GM12875 (cell line): ENCODE measurements at regions not wholly inside any gene's neighbourhood (a gene's known extent, or its start where the extent isn't known, plus 50 kb on each side); places are given as distances from the start of the nearest gene placed in this dataset.

Experiments used
- H3K4me3 ChIP-seq: one replicate; pipeline ENCODE4 v1.5.1; 2011; ENCODE audit warnings: low read depth, low read length, control low read depth
- TF ChIP-seq, protein P1 (sequence below): IDR thresholded peaks from 2 replicates; pipeline ENCODE4 v1.5.1; 2011; ENCODE audit warnings: low read depth, mild to moderate bottlenecking, control low read depth, inconsistent platforms, low read length, moderate library complexity, borderline replicate concordance; ENCODE audit not compliant: insufficient read depth

DNA sequence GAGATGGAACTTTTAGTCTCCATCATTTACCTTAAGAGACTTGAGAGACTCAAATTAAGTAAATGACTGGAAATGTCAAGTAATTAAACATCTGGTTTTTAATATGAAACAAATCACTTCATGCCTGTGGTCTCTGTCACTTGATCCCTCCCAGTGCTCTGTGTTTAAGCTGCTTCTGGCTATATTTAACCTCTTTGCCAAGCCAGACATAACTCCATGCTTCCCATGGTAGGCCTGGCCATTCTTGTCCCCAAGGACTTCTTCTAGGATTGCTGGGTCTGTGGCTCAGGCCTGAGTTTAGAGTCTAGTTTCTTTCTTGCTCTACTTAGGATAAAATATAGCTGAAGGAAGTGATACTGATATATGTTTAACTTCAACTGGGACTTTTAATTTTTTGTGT lies 1013.6 kb downstream of the FLRT2 start:
- TF ChIP-seq, protein P1, sequence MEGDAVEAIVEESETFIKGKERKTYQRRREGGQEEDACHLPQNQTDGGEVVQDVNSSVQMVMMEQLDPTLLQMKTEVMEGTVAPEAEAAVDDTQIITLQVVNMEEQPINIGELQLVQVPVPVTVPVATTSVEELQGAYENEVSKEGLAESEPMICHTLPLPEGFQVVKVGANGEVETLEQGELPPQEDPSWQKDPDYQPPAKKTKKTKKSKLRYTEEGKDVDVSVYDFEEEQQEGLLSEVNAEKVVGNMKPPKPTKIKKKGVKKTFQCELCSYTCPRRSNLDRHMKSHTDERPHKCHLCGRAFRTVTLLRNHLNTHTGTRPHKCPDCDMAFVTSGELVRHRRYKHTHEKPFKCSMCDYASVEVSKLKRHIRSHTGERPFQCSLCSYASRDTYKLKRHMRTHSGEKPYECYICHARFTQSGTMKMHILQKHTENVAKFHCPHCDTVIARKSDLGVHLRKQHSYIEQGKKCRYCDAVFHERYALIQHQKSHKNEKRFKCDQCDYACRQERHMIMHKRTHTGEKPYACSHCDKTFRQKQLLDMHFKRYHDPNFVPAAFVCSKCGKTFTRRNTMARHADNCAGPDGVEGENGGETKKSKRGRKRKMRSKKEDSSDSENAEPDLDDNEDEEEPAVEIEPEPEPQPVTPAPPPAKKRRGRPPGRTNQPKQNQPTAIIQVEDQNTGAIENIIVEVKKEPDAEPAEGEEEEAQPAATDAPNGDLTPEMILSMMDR = no peak
- no peak overlapping the region for H3K4me3 ChIP-seq

DNA sequence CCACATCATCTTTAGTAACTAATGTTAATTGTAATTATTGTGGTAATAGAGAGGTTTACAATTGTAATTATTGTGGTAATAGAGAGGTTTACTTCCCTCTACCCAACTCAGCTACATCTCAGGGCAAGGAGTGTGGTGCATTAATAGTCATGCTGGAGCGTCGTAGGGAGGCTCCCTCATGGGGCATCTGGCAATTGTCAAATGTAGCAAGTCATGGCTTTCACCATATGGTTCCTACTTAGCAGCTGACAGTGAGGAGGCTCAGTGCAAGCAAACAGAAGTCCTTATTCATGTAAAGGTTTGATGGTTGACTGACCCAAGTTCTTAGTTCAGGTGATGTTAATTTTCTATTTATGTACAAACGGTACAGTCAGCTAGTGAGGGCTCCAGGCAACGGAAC lies 1012.0 kb downstream of the FLRT2 start:
- H3K4me3 ChIP-seq = no peak overlapping the region
- TF ChIP-seq, protein P1 = no peak

DNA sequence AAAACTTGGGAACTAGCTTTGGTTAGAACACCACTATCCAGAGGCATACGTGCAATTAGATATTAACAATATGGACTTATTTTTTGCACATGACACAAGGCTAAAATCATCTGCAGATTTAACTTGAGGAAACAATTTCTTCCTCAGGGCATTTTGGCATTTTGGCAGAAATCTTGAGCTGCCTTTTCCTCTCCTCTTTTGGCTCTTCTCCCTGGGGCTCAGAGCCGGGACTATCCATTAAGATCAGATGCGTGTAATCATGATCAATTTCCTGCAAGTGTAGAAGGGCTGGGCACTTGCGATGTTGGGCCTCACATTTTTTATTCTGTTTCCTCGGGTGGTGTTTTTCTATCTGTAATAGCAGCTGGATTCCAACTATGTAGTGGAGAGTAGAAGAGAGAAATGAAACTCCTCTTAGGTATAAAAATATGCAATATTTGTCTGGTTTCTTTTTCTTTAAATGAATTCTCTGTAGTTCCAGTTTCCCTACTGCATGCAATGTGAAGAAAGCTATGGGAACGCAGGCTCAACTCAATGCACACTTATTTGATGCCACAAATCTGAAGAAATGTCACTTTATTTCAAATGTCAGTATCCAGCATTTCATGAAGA lies 1010.8 kb downstream of the FLRT2 start:
- TF ChIP-seq, protein P1 = no peak
- no peak overlapping the region for H3K4me3 ChIP-seq

DNA sequence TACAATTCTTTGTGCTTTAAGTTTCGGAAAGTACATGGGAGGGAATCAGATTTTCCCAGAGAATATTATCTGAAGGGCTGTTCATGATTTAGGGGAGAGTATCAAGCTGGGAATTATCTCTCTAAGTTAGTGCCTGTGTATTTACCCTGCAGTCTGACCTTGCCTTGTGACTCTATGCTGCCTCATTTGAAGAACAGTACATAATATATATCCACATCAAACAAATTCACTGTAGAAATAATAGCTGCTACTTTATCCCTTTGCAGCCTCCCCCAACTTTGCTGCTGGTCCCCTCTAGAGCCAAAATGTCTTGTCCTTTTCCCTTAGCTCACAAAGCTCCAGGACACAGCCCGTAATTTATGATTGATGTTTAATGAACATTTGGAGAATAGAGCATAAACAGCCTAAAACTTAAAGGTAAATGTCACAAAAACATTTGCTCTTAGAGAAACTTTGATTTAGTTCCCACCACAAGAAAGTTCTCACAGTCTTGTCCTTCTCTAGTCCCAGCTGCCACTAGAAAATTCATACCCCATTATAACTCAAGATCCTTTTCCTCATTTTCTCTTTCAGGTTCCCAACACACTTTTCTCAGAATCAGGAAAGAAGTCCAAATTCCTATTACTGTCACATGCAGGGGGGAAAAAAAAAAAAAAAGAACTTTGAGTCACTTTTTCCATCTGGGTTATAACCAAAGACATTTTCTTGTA lies 1009.6 kb downstream of the FLRT2 start:
- TF ChIP-seq, protein P1 = no peak
- H3K4me3 ChIP-seq = no peak overlapping the region

DNA sequence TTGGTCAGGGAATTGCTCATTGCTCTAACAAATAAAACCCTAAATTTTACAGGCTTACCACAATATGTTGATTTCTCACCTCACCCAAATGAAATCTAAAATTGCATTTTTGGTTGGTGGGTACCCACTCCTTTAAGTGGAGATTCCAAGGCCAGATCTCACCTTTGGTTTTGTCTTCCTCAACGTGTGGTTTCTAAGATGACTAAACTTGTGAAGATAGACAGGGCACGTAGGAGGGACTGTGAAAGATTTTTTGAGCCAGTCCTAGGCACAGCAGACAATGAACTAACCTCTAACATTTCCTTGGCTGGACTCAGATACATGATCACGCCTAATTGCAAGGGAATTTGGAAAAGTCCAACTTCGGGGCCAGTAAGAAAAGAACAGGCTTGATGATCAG lies 1003.9 kb downstream of the FLRT2 start:
- TF ChIP-seq, protein P1 = no peak
- H3K4me3 ChIP-seq = no peak overlapping the region

DNA sequence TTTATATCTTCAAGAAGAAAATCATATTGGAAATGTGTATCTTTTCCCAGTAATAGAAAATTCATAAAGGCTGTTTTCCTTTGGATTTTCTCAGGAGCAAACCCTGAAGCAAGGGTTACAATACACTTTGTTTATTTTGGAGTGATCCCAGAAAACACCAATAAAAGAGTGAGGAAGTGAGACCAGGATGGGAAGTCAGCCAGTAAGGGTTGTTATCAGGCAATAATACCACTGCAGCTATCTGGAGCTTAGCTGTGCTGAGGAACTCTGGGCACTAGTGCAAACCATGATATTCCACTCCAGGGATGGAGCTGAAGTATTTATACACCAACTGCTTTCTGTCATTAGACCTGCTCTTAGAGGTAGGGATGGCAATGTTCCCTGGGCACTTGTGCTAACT lies 1002.3 kb downstream of the FLRT2 start:
- H3K4me3 ChIP-seq = no peak overlapping the region
- TF ChIP-seq, protein P1 = no peak

DNA sequence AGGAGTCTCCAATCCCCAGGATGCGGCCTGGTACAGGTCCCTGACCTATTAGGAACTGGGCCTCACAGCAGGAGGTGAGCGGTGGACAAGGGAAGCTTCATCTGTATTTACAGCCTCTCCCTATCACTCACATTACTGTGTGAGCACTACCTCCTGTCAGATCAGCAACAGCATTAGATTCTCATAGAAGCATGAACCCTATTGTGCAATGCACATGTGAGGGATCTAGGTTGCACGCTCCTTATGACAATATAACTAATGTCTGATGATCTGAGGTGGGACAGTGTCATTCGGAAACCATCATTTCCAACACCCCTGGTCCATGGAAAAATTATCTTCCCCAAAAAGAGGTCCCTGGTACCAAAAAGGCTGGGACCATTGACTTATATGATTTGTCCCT lies 1000.5 kb downstream of the FLRT2 start:
- TF ChIP-seq, protein P1 = no peak
- H3K4me3 ChIP-seq = no peak overlapping the region
